ENCODE measurements at regions not wholly inside any gene's neighbourhood (a gene's known extent, or its start where the extent isn't known, plus 50 kb on each side); places are given as distances from the start of the nearest gene placed in this dataset.

DNA sequence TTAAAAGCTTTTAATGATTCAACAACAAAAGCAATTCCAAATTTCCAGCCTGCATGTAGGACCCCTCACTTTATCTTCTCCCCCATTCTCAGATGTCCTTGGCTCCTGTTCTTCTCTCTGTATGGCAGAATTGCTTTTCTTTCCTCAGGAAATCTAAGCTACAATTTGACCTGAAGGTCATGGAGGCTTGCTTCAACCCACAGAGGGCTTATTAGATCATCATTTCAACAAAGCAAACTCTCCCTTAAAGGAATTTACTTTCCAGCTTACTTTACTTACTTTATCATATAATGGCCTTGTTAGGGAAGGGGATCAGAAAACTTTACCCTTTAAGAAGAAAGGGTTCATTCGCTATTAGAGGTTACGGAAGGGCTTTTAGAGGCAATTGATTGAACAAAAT is 211.5 kb downstream of the RAD51AP2 start:
- ChIA-PET CTCF (no interaction called here), POLR2A (ENCODE audit: low non-redundant PET) (no interaction called here)
- TF ChIP-seq, protein P1, sequence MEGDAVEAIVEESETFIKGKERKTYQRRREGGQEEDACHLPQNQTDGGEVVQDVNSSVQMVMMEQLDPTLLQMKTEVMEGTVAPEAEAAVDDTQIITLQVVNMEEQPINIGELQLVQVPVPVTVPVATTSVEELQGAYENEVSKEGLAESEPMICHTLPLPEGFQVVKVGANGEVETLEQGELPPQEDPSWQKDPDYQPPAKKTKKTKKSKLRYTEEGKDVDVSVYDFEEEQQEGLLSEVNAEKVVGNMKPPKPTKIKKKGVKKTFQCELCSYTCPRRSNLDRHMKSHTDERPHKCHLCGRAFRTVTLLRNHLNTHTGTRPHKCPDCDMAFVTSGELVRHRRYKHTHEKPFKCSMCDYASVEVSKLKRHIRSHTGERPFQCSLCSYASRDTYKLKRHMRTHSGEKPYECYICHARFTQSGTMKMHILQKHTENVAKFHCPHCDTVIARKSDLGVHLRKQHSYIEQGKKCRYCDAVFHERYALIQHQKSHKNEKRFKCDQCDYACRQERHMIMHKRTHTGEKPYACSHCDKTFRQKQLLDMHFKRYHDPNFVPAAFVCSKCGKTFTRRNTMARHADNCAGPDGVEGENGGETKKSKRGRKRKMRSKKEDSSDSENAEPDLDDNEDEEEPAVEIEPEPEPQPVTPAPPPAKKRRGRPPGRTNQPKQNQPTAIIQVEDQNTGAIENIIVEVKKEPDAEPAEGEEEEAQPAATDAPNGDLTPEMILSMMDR (conservative IDR thresholded peaks at IDR 0.05; ENCODE audit: low read depth), result no peak
- H3K27ac ChIP-seq, result no peak overlapping the region
- DNase-seq (ENCODE audit: low spot score), result no peak

DNA sequence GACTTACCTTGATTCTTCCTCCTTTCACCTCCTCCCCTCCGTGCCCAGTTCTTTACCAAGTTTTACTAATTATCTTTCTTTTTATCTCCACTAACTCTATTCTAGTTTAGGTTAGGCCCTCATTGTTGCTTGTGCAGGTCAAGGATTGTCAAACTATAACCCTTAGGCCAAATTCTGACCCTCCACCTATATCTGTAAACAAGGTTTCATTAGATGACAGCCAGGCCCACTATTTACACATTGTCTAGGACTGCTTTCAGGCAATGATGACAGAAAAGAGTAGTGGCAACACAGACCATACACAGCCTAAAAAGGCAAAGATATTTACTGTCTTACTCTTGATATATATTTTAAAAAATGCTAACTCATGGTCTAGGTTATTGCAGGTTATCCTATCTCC is 212.0 kb downstream of the RAD51AP2 start:
- DNase-seq (ENCODE audit: low spot score), result no peak
- POLR2A ChIA-PET (ENCODE audit: low non-redundant PET), result no interaction called here
- TF ChIP-seq, protein P1 (conservative IDR thresholded peaks at IDR 0.05; ENCODE audit: low read depth), result no peak
- CTCF ChIA-PET, result no interaction called here
- H3K27ac ChIP-seq, result no peak overlapping the region

DNA sequence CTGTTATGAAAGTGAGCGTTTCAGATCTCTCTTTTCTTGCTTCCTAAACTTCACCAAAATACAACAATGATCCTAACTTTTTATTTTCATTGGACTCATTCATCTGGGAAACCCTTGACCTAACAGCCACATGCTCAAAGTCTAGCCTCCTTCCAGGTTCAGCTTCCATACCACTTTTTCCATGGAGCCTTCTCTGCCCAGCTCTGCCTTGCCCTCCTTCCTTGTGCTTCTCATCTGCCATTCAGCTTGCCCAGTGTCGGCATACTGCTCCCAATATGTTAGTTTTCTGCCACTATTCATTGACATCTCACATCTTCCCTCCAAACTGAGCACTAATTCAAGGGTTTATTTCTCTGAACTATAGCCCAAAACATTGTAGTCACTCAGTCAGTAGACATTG is 214.7 kb downstream of the RAD51AP2 start:
- no peak for DNase-seq (ENCODE audit: low spot score)
- TF ChIP-seq, protein P1 (conservative IDR thresholded peaks at IDR 0.05; ENCODE audit: low read depth), result no peak
- ChIA-PET POLR2A (ENCODE audit: low non-redundant PET) (no interaction called here), CTCF (no interaction called here)
- H3K27ac ChIP-seq, result no peak overlapping the region

DNA sequence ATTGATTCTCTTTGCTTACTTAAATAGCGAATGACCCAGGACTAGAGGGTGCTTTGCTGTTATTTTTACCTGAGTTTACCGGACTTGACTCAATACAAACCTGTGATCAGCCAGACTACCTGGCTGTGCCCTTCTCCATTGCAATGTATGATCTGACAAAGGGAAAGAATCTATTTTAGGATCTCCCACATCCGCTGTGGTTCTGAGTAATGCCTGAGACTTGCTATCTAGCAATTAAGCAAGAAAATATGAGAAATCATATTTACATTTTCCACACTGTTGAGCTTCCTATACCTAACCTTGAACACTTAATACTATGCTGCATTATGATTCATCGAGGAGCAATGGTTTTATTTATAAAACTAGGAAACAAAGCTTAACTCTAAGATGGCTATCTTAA is 215.2 kb downstream of the RAD51AP2 start:
- peak; percentile 80 for DNase-seq (ENCODE audit: low spot score)
- CTCF ChIA-PET, result no interaction called here
- POLR2A ChIA-PET (ENCODE audit: low non-redundant PET), result interaction anchor here (0.6 kb wide), 1 partner anchor 86 kb away, joined by 4 read pairs; no protein-coding TSS in a partner anchor
- TF ChIP-seq, protein P1 (conservative IDR thresholded peaks at IDR 0.05; ENCODE audit: low read depth), result no peak
- H3K27ac ChIP-seq, result no peak overlapping the region

DNA sequence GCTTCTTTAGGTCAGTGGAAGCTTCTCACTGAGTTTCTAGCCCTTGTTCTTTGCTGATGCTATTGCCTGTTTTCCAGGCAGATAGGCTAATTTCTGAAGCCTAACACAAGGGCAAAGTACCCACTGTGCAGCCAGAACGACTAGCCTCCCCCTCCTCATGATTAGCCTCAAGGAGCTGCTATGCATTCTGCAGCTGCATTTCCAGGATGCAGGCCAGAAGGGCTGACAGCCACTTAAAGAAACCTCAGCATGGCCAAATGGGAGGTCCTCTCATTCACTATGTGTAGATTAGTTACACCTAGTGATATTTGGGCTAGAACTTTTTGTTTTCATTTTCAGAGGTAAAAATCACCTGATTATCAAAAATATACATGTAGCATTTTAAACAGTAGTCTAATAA is 216.0 kb downstream of the RAD51AP2 start:
- H3K27ac ChIP-seq, result no peak overlapping the region
- ChIA-PET POLR2A (ENCODE audit: low non-redundant PET) (interaction anchor here (0.6 kb wide), 1 partner anchor 86 kb away, joined by 4 read pairs; no protein-coding TSS in a partner anchor), CTCF (interaction anchor here (0.6 to 1.0 kb wide), 2 partner anchors 8 to 342 kb away, joined by 3 to 4 read pairs; no protein-coding TSS in a partner anchor)

DNA sequence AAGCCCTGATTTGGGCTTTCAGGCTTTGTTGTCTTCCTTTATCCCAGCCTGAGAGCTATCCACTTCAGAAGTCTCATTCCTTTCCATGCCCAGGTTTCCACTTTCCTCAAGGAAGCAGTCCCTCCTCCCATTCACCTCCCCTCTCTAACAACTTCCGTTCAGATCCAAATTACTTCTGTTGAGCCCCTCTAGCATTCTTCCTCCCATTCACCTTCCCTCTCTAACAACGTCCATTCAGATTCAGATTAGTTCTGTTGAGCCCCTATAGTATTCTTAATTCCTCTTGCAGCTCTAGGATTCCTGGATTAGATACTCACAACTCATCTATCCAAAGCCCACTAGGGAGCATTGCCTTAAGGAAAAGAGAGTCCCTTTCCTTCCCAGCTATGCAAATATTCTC is 216.8 kb downstream of the RAD51AP2 start:
- no peak overlapping the region for H3K27ac ChIP-seq
- POLR2A ChIA-PET (ENCODE audit: low non-redundant PET), result no interaction called here
- TF ChIP-seq, protein P1 (conservative IDR thresholded peaks at IDR 0.05; ENCODE audit: low read depth), result no peak
- DNase-seq (ENCODE audit: low spot score), result no peak
- CTCF ChIA-PET, result interaction anchor here (1.0 to 1.1 kb wide), 2 partner anchors 8 to 9 kb away, joined by 3 read pairs; no protein-coding TSS in a partner anchor

More for the DNA sequence above, 216.0 kb downstream of the RAD51AP2 start:
- TF ChIP-seq, protein P1 (conservative IDR thresholded peaks at IDR 0.05; ENCODE audit: low read depth), result no peak
- no peak for DNase-seq (ENCODE audit: low spot score)
